GM03348 (cell line): ENCODE measurements at regions not wholly inside any gene's neighbourhood (a gene's known extent, or its start where the extent isn't known, plus 50 kb on each side); places are given as distances from the start of the nearest gene placed in this dataset.
"Not testable (repeated sequence)": the region's sequence is repeated elsewhere in the genome, so short reads cannot be mapped to it uniquely, and the experiment has no call there.

Experiments
- DNase-seq: peaks from one replicate; pipeline ENCODE4 v3.0.0; 2012; ENCODE audit warnings: low spot score

DNA sequence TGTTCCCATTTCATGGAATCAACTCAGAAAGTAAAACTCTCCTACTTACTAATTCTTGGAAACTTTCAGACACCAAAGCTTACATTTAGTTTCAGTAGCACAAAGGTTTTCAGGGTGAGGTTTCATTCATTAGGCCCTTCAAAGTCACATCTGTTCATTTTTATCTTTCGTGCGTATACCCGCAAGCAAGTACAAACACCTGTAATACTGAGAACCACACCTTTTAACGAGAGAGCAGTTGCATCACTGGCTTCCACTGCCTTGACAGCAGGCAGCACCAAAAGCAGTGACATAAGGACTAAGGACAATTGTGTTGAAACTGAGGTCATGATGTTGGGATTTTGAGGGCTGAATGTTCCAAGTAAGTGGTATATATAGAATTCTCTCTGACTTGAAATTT lies 60.5 kb downstream of the GOLGA6L22 start:
- DNase-seq: not testable (repeated sequence)

DNA sequence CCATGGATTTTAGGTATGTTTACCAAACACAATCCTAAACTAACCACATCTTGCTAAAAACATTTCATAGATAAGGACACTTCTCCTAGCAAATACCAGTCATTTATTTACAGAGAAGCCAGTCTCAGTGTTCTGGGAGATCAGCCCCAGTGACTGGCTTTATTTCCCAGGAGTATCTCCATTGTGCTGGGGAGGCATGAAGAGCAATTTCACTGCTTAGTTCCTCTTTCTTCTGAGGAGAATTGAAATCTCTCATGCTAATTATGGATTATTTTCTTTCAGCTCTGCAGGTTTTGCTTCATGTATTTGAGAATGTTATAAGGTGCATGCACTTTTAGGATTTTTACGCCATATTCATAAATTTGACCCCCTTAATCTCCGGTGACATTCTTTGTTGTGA lies 67.8 kb downstream of the GOLGA6L22 start:
- DNase-seq: not testable (repeated sequence)

DNA sequence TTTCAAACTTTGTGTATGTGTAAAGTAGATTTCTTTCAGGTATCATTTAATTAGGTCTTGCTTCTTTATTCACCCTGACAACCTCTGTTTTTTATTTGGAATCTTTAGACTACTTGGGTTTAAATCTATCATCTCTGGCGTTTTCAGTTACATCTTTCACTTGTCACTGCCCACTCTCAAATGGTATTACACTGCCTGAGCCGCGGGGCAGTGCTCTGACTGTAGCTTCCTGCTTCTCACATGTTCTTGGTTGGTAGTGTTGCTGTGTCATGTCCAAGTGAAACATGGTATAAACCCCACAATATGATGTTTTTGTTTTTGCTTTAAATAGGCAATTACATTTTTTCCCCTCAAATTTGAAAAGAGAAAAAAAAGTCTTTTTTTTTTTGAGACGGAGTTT lies 68.3 kb downstream of the GOLGA6L22 start:
- not testable (repeated sequence) for DNase-seq

DNA sequence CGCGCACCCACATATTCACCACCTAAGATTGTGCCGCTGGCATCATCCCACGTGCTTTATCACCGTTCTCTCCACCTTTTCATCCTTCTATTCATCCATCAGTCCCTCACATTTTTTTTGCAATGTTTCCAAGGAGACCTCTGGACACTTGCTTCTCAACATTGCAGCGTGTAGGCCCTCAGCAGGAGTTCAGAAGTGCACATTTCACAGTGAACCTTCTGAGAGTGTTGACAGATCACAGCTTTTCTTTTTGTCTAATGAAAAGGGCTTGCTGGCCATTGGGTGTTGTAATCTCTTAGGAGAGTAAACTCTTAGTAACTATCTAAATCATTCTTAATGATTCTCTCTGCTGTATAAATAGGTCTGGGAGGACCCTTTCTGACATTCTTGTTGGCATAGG lies 70.5 kb downstream of the GOLGA6L22 start:
- DNase-seq: not testable (repeated sequence)

DNA sequence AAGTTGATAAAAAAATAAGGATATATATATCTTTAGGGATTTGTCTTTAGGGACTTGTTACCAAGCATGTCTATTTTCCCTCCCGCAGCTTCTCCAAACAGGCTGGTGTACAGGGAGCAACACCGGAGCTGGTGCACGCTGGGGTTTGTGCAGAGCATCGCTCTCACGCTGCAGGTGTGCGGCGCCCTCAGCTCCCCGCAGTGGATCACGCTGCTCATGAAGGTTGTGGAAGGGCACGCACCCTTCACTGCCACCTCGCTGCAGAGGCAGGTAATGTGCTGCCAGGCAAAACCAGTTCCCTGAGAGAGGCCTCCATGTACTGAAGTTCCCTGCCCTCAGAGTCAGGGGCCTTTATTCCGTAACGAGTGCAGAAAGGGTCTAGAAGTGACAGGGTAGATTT lies 101.0 kb downstream of the GOLGA6L22 start:
- DNase-seq: not testable (repeated sequence)

DNA sequence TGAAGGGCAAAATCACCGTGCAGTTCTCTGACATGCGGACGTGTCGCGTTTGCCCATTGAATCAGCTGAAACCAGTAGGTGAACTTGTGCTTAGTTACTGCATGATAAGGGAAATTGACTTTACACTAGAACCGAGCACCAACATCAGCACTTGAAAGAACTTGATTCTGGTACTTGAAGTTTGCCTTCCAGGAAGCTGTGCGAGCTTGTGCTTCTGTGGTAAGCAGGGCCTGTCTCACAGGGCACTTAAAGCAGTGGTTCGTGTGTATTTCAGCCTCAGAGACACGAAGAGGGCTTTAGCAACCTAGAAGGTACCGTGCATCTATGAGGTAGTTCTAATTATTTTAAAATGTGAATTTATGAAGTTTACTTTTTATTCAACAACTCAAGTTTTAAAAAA lies 103.0 kb downstream of the GOLGA6L22 start:
- DNase-seq: not testable (repeated sequence)

DNA sequence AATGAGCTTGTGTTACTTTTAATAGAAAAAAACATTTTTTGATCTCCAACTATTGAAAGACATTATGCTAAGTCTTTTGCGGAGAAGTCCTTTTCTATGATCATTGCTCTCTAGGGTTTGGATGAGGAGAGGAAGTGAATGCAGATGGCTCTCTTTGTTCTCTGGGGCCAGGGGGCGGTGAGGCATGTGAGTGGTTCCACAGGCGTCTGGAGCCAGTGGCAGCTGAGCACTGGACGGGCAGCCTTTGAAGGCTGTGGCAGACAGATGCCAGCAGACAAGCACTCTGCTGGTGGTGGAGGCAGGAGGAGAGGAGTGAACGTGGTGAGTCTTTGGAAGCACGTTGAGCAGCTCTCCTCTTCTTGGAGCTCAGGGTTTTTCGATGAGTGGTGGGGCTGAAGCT lies 107.8 kb downstream of the GOLGA6L22 start:
- DNase-seq: not testable (repeated sequence)

DNA sequence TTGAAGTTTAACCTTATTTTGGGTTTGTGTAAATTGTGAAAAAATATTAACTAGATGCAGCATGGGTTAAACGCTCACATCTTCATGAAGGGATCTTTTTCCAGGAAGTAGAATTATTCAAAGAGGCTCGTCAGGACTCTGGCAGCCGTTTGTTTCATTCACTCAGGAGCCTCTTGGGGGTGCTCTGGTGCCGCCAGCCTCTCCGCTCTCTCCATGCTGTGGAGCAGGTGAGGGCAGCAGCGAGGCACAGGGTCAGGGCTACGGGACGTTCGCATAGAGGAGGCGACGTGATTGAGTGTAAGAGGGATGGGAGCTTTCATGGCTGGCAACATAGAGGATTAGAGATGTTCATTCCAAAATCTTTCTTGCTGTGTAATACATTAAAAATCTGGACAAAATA lies 110.8 kb downstream of the GOLGA6L22 start:
- not testable (repeated sequence) for DNase-seq

DNA sequence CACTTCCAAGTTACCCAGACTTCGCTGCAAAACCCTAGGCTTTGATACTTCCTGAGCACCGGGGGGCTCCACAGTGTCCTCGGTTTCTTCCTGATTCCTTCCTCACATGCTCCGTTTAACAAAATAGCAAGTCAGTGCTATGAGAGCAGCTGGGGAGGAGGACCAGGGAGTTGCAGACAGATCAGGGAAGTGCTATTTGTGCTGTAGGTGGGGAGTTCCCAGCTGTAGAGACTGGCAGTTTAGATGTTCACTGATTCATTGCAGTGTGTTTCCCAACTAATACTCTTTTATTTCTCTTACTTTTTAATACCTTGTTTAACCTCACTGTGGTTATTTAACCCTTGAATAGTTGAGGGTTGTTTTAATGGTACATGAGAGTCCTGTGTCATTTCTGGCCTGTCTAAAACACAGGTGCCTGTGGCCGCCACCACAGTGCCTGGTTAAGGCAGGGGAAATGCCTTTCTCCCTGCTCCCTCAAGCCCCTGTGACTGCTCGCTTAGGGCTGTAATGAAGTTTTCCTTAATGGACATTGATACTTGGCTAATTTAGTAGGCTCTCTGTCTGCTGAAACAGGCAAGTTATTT lies 113.5 kb downstream of the GOLGA6L22 start:
- DNase-seq: not testable (repeated sequence)

DNA sequence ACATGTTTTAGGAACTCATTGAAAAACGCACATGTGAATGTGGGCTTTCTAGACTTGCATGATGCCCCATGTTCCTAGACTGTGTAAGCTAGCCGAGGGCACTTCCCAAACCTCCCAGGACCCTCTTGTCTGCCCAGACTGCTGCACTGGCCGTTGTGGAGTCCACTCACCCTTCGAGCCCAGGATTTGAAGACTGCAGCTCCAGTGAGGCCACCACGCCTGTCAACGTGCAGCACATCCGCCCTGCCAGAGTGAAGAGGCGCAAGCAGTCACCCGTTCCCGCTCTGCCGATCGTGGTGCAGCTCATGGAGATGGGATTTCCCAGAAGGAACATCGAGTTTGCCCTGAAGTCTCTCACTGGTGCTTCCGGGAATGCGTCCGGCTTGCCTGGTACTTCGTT lies 114.1 kb downstream of the GOLGA6L22 start:
- DNase-seq: not testable (repeated sequence)

DNA sequence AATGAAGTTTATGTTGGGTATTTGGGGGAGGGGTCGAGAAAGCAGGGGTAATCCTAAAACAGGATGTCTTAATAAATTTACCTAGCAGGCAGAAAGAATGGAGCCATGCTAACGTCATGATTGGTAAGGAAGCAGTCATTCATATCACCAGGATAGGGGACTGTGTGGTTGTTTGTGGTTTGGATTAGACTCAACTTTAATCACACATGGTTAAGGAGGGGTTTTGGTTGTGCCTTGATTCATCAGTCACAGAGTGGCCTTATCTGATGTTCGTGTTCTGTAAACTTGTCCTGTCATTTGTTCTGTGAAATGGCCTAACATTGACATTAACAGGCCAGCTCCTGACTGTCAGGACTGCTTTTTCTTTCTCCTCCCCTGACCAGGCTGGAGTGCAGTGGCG lies 119.1 kb downstream of the GOLGA6L22 start:
- DNase-seq: not testable (repeated sequence)

DNA sequence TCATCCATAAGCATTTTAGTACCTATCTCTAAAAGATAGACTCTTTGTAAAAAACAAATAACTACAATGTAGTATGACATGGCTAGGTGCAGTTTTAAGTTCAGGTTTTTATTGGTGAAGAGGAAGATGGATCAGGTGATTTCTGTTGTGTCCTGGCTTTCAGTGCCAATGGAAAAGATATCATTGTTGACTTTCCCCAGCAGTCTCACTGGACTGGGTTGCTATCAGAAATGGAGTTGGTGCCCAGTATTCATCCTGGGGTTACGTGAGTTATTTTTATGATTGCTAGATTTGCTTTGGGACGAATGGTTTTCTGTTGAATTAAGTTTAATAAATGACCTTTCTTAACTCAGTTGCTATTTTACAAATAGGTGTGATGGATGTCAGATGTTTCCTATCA lies 120.5 kb downstream of the GOLGA6L22 start:
- not testable (repeated sequence) for DNase-seq

DNA sequence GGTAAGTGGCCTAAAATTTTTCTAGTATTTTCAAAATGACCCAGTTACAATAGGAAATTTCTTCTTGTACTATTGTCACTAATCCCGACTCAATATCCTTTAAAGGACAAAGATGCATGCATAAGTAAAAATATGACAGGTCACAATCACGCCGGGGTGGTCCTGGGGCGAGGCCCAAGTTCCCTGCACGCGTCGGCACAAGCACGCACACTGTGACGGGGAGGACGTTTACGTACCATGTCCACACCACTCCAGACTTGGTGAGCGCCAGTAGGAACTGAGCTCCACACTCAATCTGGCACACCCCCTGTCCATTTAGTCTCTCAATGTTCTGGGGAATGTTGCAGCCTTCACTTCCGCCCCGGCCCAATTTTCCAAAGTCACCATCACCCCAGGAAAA lies 128.7 kb downstream of the GOLGA6L22 start:
- DNase-seq: not testable (repeated sequence)

DNA sequence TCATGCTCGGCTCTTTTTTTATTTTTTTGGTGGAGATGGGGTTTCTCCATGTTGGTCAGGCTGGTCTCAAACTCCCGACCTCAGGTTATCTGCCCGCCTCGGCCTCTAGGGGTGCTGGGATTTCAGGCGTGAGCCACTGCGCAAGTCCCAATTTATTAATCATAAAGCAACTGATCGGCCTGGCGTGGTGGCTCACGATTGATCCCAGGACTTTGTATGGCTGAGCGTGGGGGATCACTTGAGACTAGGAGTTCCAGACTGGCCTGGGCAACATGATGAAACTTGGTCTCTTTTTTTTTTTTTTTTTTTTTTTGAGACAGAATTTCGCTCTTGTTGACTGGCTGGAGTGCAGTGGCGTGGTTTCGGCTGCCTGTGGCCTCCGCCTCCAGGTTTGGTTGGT lies 139.8 kb downstream of the GOLGA6L22 start:
- DNase-seq: not testable (repeated sequence)

DNA sequence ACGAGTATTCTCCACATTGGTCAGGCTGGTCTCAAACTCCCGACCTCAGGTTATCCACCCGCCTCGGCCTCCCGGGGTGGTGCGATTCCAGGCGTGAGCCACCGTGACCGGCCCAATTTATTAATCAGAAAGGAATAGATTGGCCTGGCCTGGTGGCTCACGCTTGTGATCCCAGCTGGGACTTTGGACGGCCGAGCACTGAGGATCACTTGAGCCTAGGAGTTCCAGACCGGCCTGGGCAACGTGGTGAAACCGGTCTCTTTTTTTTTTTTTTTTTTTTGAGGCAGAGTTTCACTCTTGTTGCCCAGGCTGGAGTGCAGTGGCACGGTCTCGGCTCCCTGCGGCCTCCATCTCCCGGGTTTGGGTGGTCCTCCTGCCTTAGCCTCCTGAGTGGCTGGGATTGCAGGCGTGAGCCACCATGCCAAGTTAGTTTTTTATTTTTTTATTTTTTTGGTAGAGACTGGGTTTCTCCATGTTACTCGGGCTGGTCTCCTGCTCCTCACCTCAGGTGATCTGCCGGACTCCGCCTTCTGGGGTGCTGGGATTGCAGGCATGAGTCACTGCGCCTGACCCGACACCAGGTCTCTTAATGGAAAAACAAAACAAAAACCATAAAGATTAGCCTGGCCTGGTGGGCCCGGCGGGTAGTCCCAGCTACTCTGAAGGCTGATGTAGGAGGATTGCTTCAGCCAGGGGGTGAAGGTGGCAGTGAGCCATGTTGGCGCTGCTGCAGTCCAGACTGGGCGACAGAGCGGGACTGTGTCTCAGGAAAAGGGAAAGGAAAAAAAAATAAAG lies 141.0 kb downstream of the GOLGA6L22 start:
- DNase-seq: not testable (repeated sequence)

DNA sequence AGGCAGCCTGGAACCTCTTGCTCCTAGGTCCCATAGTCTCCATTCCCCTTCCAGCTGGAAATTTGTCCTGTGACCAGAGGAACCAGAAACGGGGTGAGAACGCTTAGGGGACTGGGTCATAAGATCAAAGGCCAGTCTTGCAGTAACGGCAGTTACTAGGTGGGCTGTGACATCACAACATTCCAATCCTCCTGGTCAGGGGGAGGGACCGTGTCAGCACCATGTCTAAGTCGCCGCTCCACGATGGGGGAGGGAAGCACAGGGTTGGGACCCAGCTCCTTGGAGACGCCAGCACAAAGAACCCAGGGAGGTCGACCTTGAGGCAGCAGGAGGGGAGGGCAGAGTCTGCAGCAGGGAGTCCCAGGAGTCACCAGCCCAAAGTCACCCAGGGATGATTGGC lies 158.3 kb downstream of the GOLGA6L22 start:
- DNase-seq: not testable (repeated sequence)

DNA sequence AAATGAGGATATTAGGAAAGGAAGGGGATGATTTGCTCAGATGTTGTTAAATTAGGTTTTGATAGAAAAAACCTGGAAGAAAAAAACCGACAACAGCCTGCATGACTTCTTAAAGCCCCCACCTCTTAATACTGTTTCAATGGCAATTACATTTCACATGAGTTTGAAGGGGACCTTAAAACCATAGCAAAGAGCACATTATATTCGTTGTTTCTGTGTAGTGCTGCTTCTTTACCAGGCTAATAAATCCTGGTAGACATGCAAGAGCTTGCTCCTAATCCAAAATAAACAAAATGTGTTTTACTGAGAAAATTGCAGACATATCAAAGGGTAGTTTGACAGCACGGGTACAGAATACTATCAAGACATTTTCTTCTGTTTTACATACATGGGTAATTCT lies 154.7 kb upstream of the NIPA1 start:
- DNase-seq: not testable (repeated sequence)

DNA sequence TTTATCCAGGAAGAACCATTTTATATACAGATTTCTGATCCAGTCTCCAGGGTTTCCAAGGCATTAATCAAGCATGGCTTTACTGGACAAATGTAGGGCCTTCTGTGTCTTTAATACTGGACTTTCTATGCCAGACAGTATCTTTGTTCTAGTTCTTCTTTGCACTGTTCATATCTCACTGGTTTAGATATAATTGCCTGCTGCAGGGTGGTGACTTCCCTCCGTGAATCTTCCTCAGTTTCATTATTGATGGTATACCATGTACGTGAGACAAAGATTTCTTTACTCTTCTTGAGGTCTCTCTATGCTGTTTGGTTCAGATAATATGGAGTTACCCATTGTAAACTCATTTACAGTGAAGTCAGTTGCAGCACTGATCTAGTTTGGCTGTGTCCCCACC lies 146.5 kb upstream of the NIPA1 start:
- not testable (repeated sequence) for DNase-seq

DNA sequence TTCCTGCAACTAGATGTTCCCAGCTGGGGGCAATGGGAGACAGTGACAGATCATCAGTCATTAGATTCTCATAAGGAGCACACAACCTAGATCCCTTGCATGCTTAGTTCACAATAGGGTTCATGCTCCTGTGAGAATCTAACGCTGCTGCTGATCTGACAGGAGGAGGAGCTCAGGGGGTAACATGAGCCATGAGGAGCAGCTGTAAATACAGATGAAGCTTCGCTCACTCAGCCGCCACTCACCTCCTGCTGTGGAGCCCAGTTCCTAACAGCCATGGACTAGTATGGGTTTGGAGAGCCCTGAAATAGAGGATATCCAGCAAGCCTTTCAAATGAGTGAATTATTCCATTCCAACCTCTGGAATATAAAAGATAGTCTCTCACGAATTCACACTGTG lies 137.0 kb upstream of the NIPA1 start:
- DNase-seq: not testable (repeated sequence)

DNA sequence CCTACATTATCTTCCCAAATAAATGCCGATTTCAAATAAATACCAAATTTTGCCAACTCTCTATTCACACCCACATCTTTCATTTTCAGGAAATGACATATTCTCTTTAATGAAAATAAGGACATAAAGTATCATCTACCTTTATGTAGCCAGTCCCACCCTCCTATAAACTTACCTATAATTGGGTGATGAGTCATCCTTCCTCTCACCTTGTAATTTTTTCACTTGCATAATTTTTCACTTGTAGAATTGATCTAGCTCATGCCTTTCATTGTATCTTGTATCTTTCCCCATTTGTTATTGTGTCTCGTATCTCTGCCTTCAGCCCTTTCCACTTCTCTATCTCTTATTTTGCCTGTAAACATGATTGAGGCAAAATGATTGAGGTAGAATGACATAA lies 135.3 kb upstream of the NIPA1 start:
- DNase-seq: not testable (repeated sequence)

DNA sequence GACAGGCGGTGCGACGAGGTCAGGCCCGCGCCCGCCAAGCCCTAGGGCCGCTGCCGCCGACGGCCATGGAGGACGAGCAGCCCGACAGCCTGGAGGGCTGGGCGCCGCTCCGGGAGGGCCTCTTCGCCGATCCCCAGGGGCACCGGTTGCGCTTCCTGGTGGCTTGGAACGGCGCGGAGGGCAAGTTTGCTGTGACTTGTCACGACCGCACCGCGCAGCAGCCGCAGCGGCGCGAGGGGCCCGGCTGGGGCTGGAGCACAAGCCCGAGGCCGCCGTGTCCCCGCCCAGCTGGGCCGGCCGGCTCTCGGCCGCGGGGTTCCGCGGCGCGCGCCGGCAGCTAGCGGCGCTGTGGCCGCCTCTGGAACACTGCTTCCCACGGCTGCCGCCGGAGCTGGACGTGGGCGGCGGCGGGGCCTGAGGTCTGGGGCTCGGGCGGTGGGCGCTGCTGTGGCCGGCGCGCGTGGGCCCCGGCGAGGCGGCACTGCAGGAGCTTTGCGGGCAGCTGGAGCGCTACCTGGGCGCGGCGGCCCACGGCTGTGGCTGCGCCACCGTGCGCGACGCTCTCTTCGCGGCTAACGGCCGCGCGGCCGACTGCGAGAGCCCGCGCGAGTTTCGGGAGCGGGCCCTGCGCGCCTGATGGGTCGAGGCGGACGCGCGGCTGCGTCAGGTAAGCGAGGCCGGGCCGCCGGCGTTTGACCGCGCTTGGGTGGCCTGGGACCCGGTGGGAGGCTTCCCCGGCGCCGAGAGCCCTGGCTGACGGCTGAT lies 122.0 kb upstream of the NIPA1 start:
- DNase-seq: peak; percentile 9

DNA sequence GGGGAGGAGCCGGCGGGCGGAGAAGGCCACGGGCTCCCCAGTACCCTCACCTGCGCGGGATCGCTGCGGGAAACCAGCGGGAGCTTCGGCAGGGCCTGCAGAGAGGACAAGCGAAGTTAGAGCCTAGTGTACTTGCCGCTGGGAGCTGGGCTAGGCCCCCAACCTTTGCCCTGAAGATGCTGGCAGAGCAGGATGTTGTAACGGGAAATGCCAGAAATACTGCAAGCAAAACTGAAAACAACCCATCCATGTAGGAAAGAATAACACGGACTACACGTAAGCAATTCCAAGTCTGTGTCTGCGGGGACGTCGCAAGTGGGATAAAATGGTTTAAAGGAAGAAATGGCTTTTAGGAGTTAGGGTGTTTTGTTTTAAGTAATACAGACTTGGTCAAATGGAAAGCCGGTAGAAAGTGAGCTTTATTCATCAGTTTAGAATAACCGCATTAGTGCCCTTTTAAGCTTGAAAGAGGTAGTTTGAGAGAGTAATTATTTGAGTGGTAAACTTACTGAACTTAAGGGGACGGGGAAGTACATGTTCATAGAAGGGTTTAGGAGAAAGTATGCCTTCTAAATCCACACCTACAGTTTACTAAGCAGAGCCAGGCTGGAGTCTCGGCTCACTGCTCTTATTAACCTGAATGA lies 121.3 kb upstream of the NIPA1 start:
- not testable (repeated sequence) for DNase-seq
